ENCODE measurements at regions not wholly inside any gene's neighbourhood (a gene's known extent, or its start where the extent isn't known, plus 50 kb on each side); places are given as distances from the start of the nearest gene placed in this dataset.
"Not testable (repeated sequence)": the region's sequence is repeated elsewhere in the genome, so short reads cannot be mapped to it uniquely, and the experiment has no call there.

- DNase-seq: no peak
Observed at GRCh38 chr1:227415115-227415790, 97.0 kb upstream of the CDC42BPA start.

- no peak for DNase-seq
Observed at GRCh38 chr1:227411066-227411465, 92.8 kb upstream of the CDC42BPA start.

GRCh38 chr1:227406332-227406731, 88.0 kb upstream of the CDC42BPA start:
- DNase-seq: not testable (repeated sequence)

- DNase-seq: no peak
Observed at GRCh38 chr1:227403535-227403934, 85.2 kb upstream of the CDC42BPA start.

- no peak for DNase-seq
Observed at GRCh38 chr1:227401562-227402342, 83.5 kb upstream of the CDC42BPA start.

- DNase-seq: no peak
Observed at GRCh38 chr1:227399152-227399730, 80.9 kb upstream of the CDC42BPA start.

GRCh38 chr1:227397354-227397978, 79.2 kb upstream of the CDC42BPA start:
- DNase-seq: no peak

- no peak for DNase-seq
Observed at GRCh38 chr1:227396539-227397353, 78.5 kb upstream of the CDC42BPA start.

- no peak for DNase-seq
Observed at GRCh38 chr1:227395426-227396028, 77.2 kb upstream of the CDC42BPA start.

- DNase-seq: no peak
Observed at GRCh38 chr1:227392984-227393764, 74.9 kb upstream of the CDC42BPA start.

- no peak for DNase-seq
Observed at GRCh38 chr1:227391879-227392278, 73.6 kb upstream of the CDC42BPA start.

- no peak for DNase-seq
Observed at GRCh38 chr1:227391211-227391610, 72.9 kb upstream of the CDC42BPA start.

GRCh38 chr1:227390525-227390924, 72.2 kb upstream of the CDC42BPA start:
- DNase-seq: no peak

- DNase-seq: no peak
Observed at GRCh38 chr1:227388214-227389168, 70.2 kb upstream of the CDC42BPA start.

- no peak for DNase-seq
Observed at GRCh38 chr1:227379555-227379892, 61.2 kb upstream of the CDC42BPA start.

GRCh38 chr1:227378871-227379554, 60.7 kb upstream of the CDC42BPA start:
- no peak for DNase-seq

- no peak for DNase-seq
Observed at GRCh38 chr1:227378181-227378580, 59.9 kb upstream of the CDC42BPA start.

- DNase-seq: no peak
Observed at GRCh38 chr1:227374846-227375245, 56.6 kb upstream of the CDC42BPA start.

GRCh38 chr1:227372726-227373130, 54.4 kb upstream of the CDC42BPA start:
- peak; percentile 32 for DNase-seq
